HUES64 (cell line): ENCODE measurements at regions not wholly inside any gene's neighbourhood (a gene's known extent, or its start where the extent isn't known, plus 50 kb on each side); places are given as distances from the start of the nearest gene placed in this dataset.
A peak's percentile ranks its signal among the peaks of the same experiment; 100 is the strongest.

Experiments used
- H3K27ac ChIP-seq: 2 replicates; pipeline ENCODE4 v1.7.0; 2013; ENCODE audit warnings: low read depth, low read length, inconsistent platforms
- H3K27me3 ChIP-seq: 2 replicates; pipeline ENCODE4 v1.6.1; 2013; ENCODE audit warnings: mild to moderate bottlenecking, low read length; ENCODE audit not compliant: insufficient read depth
- H3K36me3 ChIP-seq: 2 replicates; pipeline ENCODE4 v1.6.1; 2013; ENCODE audit warnings: mild to moderate bottlenecking, low read length; ENCODE audit not compliant: insufficient read depth
- H3K4me1 ChIP-seq: 2 replicates; pipeline ENCODE4 v1.6.1; 2013; ENCODE audit warnings: mild to moderate bottlenecking, low read length, moderate library complexity; ENCODE audit not compliant: insufficient read depth
- H3K4me3 ChIP-seq: 2 replicates; pipeline ENCODE4 v1.5.1; 2013; ENCODE audit warnings: mild to moderate bottlenecking, low read length, moderate library complexity
- H3K9ac ChIP-seq: 2 replicates; pipeline ENCODE4 v1.6.1; 2013; ENCODE audit warnings: mild to moderate bottlenecking, low read depth, low read length
- H3K9me3 ChIP-seq: 2 replicates; pipeline ENCODE4 v1.6.1; 2013; ENCODE audit warnings: low read depth, low read length; ENCODE audit not compliant: insufficient read depth
- WGBS: fragments of 150-250, 120-280 bp; methylation state at CpG from one replicate; pipeline ENCODE4 v1.1.7; 2013; ENCODE audit warnings: missing lambda C conversion rate; 5-methylcytosine and 5-hydroxymethylcytosine counted together

DNA sequence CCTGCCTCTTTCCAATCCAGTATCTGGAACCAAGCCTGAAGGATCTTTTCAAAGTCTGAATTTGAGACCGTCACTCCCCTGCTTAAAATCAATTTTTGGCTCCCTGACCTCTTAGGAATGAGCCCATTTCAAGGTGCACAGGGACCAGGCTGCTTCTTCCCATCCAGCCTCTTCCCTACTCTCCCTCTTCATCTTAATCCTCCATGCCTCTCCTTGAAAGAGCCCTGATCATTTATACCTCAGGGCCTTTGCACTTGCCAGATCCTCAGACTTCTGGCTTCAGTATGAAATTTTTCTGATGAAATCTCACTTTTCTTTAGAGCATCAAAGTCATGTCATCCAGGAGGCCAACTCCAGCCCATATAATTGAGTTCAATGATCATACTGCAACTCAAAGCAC lies 399.5 kb upstream of the CELF2 start:
- Histone ChIP-seq H3K4me3 (no peak overlapping the region), H3K9ac (no peak overlapping the region), H3K9me3 (no peaks in the 10 kb centered on the region), H3K4me1 (no peaks in the 10 kb centered on the region), H3K36me3 (no peaks in the 10 kb centered on the region), H3K27me3 (no peaks in the 10 kb centered on the region), H3K27ac (no peak overlapping the region)
- WGBS = 94% methylated on average over 1 of the region's 1 CpG

GRCh38 chr10:10623958-10624566 lies 393.6 kb upstream of the CELF2 start:
- H3K4me3 ChIP-seq = no peak overlapping the region
- no peak overlapping the region for H3K9ac ChIP-seq
- no peaks in the 10 kb centered on the region for H3K36me3 ChIP-seq
- no peak overlapping the region for H3K27ac ChIP-seq
- no peaks in the 10 kb centered on the region for H3K4me1 ChIP-seq
- no peaks in the 10 kb centered on the region for H3K9me3 ChIP-seq
- WGBS = 95% methylated on average over 6 of the region's 6 CpGs
- H3K27me3 ChIP-seq = no peaks in the 10 kb centered on the region

DNA sequence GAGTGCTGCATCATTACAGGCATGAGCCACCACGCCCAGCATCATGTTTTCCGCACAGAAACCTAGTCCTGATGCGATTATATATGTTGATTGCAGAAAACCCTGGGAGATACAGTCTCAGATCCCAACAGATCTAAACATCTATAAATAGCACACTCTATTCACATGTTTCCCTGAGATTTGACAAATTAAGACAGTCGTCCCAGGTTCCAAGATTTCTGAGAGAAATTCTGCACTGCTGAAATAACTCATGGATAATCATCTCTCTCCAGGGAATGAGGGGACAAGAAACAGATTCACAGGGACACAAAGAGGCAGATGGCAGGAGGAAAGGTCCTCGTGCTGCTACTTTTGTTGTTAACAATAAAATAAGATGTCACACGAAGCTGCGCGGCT lies 393.1 kb upstream of the CELF2 start:
- H3K4me1 ChIP-seq = no peaks in the 10 kb centered on the region
- H3K9me3 ChIP-seq = no peaks in the 10 kb centered on the region
- no peak overlapping the region for H3K27ac ChIP-seq
- no peak overlapping the region for H3K4me3 ChIP-seq
- 96% methylated on average over 8 of the region's 8 CpGs for WGBS
- H3K36me3 ChIP-seq = no peaks in the 10 kb centered on the region
- no peak overlapping the region for H3K9ac ChIP-seq
- no peaks in the 10 kb centered on the region for H3K27me3 ChIP-seq

- no peak overlapping the region for H3K9ac ChIP-seq
- H3K36me3 ChIP-seq = no peaks in the 10 kb centered on the region
- H3K27me3 ChIP-seq = no peaks in the 10 kb centered on the region
- no peak overlapping the region for H3K27ac ChIP-seq
- no peak overlapping the region for H3K4me3 ChIP-seq
- 90% methylated on average over 6 of the region's 6 CpGs for WGBS
- no peaks in the 10 kb centered on the region for H3K4me1 ChIP-seq
- H3K9me3 ChIP-seq = no peaks in the 10 kb centered on the region
Measured at GRCh38 chr10:10625491-10625890, 392.2 kb upstream of the CELF2 start.

GRCh38 chr10:10626734-10627133 lies 390.9 kb upstream of the CELF2 start:
- WGBS = 98% methylated on average over 8 of the region's 9 CpGs

DNA sequence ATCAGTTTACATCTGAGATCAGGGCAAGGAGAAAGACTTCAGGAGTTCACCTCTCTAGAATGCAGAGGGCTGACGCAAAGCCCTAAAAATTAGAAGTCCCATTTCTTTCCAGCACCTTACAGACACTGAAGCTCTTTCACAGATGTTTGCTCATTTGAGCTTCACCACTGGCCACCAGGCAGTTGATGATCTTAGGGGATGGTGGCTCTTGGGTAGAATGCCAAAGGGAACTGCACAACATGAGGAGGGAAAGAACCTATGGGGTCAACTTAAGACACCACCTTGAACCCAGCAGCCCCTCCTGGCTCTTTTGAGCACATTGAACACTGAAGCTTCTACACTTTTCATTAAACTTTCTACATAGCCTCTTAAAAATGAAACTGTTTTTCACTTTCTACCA lies 390.3 kb upstream of the CELF2 start:
- Histone ChIP-seq H3K9ac (no peak overlapping the region), H3K27ac (no peak overlapping the region), H3K9me3 (no peaks in the 10 kb centered on the region), H3K4me3 (no peak overlapping the region), H3K27me3 (no peaks in the 10 kb centered on the region), H3K4me1 (no peaks in the 10 kb centered on the region), H3K36me3 (no peaks in the 10 kb centered on the region)
- 100% methylated on average over 1 of the region's 1 CpG for WGBS

More at GRCh38 chr10:10626734-10627133, 390.9 kb upstream of the CELF2 start:
- H3K36me3 ChIP-seq = no peaks in the 10 kb centered on the region
- H3K4me3 ChIP-seq = no peak overlapping the region
- no peaks in the 10 kb centered on the region for H3K27me3 ChIP-seq
- no peak overlapping the region for H3K9ac ChIP-seq
- H3K4me1 ChIP-seq = no peaks in the 10 kb centered on the region
- H3K9me3 ChIP-seq = no peaks in the 10 kb centered on the region
- H3K27ac ChIP-seq = no peak overlapping the region

- WGBS = 100% methylated on average over 2 of the region's 3 CpGs
- Histone ChIP-seq H3K9ac (no peak overlapping the region), H3K27me3 (no peaks in the 10 kb centered on the region), H3K4me3 (no peak overlapping the region), H3K9me3 (no peaks in the 10 kb centered on the region), H3K4me1 (no peaks in the 10 kb centered on the region), H3K27ac (no peak overlapping the region), H3K36me3 (no peaks in the 10 kb centered on the region)
Measured at GRCh38 chr10:10629512-10629911, 388.2 kb upstream of the CELF2 start.

DNA sequence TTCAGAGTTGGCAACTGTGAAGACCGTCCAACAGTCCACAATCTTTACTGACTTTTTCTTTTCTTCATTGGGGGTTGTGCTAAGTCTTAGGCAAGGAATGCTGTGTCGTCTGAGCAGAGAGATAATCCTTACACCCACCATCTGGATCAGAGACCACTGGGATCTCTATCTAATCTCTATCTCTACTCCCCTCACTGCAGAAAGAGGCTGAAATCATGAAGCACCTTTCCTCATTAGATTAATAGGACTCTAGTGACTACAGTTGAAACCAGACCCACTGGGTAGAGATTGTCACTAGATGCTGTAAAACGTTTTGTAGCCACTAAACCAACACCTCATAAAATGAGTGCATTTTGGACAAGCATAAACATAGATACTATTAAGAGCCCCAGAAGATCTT lies 387.4 kb upstream of the CELF2 start:
- Histone ChIP-seq H3K36me3 (no peaks in the 10 kb centered on the region), H3K9ac (no peak overlapping the region), H3K9me3 (no peaks in the 10 kb centered on the region), H3K4me3 (no peak overlapping the region), H3K27me3 (no peaks in the 10 kb centered on the region), H3K4me1 (no peaks in the 10 kb centered on the region), H3K27ac (no peak overlapping the region)
- WGBS = 82% methylated on average over 3 of the region's 3 CpGs

DNA sequence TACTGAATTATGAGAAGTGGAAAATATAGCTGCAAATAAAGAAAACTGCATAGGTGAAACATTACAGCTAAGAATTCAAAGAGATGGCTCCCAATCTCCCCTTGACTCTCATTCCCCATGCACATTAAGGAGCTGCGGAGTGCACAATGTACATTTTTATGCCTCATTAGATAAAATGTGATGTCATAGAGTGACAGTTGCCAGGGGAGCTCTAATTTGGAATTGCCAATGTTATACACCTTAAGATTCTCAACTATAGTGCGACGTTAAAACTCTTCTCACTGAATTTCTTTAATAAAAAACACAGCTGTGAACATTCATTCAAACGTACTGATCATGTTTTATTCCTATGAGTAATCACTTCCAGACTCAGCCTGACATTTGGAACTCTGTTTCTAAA lies 386.9 kb upstream of the CELF2 start:
- Histone ChIP-seq H3K27ac (no peak overlapping the region), H3K4me3 (no peak overlapping the region), H3K36me3 (no peaks in the 10 kb centered on the region), H3K4me1 (no peaks in the 10 kb centered on the region), H3K27me3 (no peaks in the 10 kb centered on the region), H3K9ac (no peak overlapping the region), H3K9me3 (no peaks in the 10 kb centered on the region)
- 96% methylated on average over 3 of the region's 4 CpGs for WGBS

- Histone ChIP-seq H3K27me3 (no peaks in the 10 kb centered on the region), H3K9me3 (no peaks in the 10 kb centered on the region), H3K27ac (0 out of 2 replicates have a peak overlapping the region, but pooled peaks have one; percentile 51), H3K4me3 (no peak overlapping the region), H3K4me1 (peaks cover 26% of the 10 kb centered on the region), H3K36me3 (no peaks in the 10 kb centered on the region), H3K9ac (no peak overlapping the region)
- 48% methylated on average over 1 of the region's 1 CpG for WGBS
Measured at GRCh38 chr10:10642189-10642588, 375.5 kb upstream of the CELF2 start.

GRCh38 chr10:10642751-10643150 lies 374.9 kb upstream of the CELF2 start:
- Histone ChIP-seq H3K27ac (peak overlapping the region; percentile 51), H3K36me3 (no peaks in the 10 kb centered on the region), H3K9me3 (no peaks in the 10 kb centered on the region), H3K9ac (no peak overlapping the region), H3K27me3 (no peaks in the 10 kb centered on the region), H3K4me3 (no peak overlapping the region), H3K4me1 (peaks cover 28% of the 10 kb centered on the region)
- WGBS = 58% methylated on average over 2 of the region's 2 CpGs

GRCh38 chr10:10644008-10644646 lies 373.5 kb upstream of the CELF2 start:
- H3K9ac ChIP-seq = no peak overlapping the region
- no peak overlapping the region for H3K27ac ChIP-seq
- no peaks in the 10 kb centered on the region for H3K27me3 ChIP-seq
- H3K9me3 ChIP-seq = no peaks in the 10 kb centered on the region
- no peak overlapping the region for H3K4me3 ChIP-seq
- H3K4me1 ChIP-seq = peaks cover 28% of the 10 kb centered on the region
- 80% methylated on average over 5 of the region's 5 CpGs for WGBS
- H3K36me3 ChIP-seq = no peaks in the 10 kb centered on the region
